T-helper 2 cell treated with Interferon-gamma antibody and Interleukin-4, amounts not matched to agents 100 ng/mL and 5 ng/mL, for 36 hours (primary cell): ENCODE measurements at regions not wholly inside any gene's neighbourhood (a gene's known extent, or its start where the extent isn't known, plus 50 kb on each side); places are given as distances from the start of the nearest gene placed in this dataset.

ENCODE experiments used
- intact Hi-C: fragments of 100-400 bp; cut with micrococcal nuclease; formaldehyde crosslinking; loops from one replicate; pipeline ENCODE4 v1.15.1; 2023

DNA sequence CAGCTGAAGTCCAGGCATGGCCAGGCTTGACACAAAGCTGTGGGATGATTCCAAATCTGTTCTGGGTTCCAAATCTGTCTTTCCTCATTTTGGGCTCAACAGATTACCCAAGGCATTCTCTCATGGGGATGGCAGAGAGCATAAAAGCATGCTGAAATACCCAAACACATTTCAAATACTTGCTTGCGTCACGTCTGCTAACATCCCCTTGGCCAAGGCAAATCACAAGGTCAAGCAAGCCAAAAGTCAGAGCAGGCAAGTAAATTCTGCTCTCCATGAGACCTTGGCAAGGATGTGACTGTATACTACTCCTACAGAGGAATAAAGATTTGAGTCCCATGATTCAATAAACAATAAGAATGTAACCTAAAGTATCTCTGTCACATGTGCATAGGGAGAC, 306.7 kb downstream of the EPB41L4A start:
- intact Hi-C loops: no loop called here

DNA sequence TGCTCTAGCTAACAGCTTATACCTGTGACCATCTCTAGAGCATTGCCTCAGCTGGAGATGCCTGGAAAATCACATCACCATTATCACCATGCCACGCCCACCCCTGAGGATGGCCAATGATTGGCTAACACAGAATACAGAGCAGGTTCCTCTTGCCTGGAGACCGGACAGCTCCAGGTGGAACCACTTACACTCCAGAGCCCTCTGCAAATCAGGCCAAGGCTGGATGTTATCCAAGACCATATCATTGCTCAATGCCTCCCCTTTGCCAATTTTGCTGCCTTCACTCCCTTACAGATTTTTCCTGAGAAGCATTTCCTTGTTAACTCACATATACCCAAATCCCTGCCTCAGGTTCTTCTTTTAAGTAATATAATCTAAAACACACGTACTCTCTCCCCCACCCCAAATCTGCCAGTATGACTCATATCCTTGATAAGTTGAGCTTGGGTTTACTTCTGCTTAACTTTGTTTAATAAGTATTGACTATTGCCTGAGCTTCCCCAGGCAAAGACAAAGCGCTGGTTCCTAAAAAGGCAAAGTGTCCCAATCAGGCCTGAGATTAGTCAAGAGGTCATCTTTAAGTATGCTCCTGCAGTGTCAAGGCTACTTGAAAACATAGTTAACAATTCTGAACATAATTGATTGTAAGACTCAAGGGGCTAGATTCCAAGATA, 309.6 kb downstream of the EPB41L4A start:
- intact Hi-C loops: no loop called here

DNA sequence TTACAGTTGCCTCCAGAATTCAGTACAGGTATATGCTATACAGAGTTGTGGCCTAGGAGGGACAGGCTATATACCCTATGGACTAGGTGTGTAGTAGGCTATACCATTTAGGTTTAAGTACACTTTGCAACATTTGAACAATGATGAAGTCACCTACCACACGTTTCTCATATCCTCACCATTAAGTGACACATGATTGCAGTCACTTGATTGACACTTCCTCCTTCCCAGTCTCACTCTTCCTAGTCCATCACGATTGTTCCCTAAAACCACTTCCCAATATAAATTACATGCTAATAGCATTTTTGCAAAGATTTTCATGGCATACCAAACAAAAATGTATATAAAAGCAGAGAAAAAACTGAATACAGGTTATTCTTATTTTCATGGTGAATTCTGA, 312.2 kb downstream of the EPB41L4A start:
- intact Hi-C loops: no loop called here

DNA sequence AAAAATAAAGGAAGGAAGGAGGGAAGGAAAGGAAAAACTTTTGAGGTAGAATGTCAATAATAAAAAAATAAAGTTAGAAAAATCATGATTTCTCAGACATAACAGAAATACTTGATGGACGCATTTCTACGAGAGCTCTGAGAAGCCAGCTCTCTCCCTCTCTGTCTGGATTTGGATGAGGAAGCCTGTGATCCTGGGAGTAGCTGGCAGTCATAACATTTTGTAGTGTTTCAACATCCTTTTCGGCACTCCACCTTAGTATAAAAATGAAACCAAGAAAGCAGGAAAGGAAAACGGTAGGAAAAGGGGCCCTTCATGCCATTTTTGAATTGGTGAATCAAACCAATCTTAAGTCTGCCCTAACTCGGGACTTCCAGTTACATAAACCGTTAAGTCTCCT, 321.3 kb downstream of the EPB41L4A start:
- intact Hi-C loops: no loop called here

DNA sequence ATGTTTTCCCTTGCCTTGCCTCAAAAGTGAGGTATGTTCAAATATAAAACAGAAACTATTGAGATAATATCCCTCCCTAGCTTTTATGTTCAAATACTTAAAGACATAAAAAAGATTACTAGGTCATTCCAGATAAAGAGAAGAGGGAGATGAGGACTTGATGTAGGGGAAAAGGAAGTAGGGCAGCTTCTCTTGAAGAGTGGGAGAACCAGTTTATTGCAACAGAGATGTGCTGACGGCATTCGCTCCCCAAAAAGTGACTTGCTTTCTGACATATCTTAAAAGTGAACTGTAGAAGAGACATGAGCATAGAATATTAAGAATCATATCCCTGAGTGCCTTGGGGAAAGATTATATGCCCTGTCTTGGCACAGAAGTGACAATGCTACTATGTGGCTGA, 330.2 kb upstream of the NREP start:
- intact Hi-C loops: loop anchor here (10.0 kb wide), 1 partner anchor 132 kb away; no protein-coding TSS in a partner anchor

DNA sequence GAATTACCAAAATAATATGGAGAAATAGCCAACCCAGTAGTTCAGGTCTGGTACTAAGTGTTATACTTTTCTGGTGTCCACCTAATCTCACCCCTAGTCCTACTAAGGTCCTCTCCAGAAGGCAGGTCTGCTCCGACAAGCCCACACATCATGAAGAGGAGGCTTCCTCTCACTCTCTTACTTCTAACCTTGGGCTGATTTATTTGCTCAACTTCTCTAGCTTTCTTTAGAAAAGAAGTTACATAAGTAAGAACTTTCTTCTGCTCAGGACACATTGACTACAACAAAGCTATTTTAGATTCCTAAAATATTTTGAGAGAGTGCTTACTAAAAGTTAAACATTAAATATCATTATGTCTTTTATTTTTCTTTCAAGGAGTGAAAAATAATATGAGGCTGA, 329.7 kb upstream of the NREP start:
- intact Hi-C loops: loop anchor here (10.0 kb wide), 1 partner anchor 132 kb away; no protein-coding TSS in a partner anchor

DNA sequence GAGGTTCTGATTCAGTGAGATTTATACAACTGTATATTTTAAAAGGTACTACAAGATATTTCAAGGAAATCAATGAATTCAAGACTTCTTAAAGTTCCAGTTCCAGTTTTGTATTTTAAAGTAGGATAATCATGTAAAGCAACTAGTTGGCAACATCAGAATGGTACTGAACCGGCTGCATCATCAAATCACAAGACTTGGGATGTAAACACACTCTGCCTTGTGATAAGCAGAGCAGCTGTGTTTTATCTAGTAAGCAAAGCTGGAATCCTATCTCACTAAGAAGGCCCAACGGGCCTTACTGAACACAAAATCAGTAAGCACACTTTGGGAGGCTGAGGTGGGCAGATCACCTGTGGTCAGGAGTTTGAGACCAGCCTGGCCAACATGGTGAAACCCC, 327.2 kb upstream of the NREP start:
- intact Hi-C loops: loop anchor here (10.0 kb wide), 1 partner anchor 129 kb away; no protein-coding TSS in a partner anchor

DNA sequence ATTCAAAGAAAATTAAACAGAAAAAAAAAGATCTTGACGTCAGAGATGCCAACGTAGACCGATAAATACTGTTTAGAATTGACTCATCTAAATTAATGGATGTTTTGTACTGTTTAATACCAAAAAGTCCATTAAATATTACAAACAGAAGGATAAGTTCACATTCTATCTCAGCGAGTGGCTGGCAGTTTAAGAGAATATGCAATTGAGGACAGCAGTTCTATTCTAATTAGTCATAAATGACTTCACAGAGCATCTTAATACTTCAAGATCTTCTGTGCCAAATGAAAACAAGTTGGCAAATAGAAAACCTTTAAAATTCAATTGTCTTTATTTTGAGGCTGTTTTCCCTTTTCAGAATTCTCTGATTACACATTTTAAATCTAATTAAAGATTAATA, 326.6 kb upstream of the NREP start:
- intact Hi-C loops: loop anchor here (10.0 kb wide), 1 partner anchor 129 kb away; no protein-coding TSS in a partner anchor

DNA sequence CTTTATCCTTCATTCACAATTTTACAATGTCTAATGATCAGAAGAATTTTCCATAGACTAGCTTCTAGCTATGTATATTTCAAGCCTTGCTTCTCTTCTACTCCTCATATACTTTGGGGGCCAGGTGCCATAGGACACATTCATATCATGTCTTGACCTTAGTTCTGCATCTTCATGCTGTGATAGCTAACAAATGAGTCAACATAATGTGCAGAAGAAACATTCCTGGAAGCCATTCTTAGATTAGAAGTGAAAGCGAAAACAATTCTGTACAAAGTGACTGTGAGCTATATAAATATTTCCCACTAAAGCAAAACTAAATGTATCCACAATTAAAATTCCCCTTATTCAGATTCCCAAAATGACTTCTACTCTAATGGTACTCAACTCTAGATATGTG, 320.2 kb upstream of the NREP start:
- intact Hi-C loops: no loop called here

DNA sequence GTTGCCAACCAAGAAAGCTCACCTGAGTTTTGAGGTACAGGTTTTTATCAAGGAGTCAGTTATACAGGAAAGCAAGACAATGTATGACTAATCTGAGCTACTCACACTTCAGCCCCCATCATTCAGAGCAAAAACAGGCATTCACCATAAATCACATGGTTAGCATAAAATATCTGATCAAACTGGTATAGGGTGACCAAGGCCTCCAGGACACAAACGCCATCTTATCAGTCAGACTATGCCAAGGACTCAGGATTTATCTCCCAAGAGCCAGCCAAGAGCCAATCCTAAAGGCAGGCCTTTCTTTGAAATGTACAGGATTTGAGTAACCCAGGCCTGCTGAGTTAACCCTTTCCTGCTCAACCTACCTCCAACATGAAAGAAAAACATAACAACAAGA, 313.0 kb upstream of the NREP start:
- intact Hi-C loops: no loop called here

DNA sequence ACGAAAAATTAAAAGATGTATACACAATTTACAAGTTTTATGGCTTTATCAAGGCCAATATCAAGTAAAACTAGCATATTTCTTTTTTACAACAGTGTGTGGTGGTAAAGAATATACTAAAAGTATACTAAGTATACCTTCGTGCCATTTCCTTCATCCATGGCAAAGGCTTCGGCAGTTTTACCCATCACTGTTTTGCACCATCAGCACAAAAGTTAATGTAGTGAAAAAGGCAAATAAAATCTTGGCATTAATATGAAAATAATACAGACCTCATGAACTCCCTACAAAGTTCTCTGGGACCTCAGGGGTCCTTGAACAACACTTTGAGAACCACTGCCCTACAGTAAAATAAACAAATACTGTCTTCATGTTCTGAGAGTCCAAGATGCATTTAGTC, 312.3 kb upstream of the NREP start:
- intact Hi-C loops: no loop called here

DNA sequence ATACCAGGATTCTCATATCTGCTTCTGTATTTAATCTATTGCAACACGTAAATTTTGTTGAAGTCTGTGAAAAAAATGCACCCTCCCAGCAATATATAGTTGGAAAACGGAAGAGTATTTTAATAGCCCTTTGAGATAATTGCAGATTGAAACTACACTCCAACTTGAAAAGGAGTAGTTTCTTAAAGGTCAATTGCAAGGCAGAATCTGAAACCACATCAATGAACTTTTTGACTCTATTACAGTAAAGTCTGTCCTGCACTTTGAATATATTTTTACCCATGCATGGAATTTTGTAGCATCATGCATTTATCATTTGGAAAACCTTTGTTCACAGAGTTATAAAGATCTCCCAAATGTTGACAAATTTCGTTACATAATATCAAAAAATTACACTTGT, 311.6 kb upstream of the NREP start:
- intact Hi-C loops: no loop called here

DNA sequence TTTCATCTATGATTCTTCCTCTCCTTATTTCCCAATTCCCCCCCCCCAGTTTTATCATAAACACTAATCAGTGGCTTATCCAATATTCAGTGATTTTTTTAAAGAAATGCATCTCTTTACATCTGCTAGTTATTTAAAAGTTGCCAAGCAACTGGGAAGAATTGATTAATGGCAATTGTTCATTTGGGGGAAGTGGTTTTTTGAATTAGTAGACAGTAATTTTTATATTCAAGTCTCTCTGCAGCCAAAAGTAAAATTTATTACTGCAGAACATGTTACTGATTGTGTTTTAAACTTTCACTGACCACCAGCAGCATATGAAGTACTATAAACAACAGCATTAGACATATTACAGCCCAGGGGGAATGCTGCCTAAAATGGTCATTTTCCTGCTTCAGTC, 308.8 kb upstream of the NREP start:
- intact Hi-C loops: no loop called here

DNA sequence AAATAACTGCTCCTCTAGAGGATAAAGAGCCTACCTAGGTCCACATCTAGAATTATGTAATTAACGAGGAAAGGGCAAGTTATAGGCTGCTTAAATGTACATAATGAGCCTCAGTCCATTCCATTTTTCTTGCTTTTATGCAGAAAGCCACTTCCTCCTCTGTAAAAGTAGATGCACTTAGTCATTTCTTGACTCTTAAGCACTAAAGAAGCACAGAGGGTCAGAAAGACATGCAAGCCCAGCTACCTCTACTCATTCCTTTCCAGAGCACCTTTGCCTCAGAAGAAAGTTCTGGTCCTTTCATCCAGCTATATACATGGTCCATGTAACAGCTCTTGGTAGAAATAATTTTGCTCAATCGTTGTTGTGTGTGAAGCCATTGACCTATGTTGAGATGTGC, 308.0 kb upstream of the NREP start:
- intact Hi-C loops: no loop called here

DNA sequence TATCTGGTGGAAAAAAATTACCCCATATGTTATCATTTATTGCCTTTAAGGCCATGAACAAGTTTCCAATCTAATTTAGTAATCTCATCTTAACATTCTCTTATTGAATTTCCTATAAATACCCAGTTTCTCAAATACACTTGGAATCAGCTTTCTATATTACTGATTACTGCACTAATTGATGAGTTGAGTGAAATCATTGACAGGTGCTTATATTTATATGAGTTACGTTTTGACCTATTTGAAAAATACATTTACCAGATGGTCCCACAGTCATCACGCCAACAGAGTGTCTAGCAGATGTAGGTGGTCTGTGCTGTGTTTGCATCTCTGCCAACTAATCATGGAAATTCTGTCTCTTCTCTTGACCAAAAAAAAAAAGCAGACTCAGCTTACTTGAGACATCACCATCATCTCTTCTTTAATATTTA, 307.3 kb upstream of the NREP start:
- intact Hi-C loops: no loop called here

DNA sequence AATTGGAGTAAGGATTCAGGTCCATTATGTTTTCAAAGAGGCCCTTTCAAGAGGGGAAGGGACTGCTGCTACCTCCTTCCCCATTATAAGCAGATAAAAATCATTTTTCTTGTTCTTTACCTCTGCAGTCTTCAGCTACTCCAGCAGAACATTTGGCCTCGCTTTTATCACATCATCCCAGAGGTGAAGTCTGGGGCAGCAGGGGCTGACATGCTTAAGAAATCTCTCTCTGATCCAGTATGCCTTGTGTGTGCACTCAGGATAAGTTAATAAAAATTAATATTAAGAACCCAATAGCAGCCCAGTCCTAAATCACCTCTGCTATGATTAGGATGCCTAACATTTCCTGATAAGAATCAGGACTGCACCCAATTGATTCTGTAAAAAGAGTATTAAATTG, 306.9 kb upstream of the NREP start:
- intact Hi-C loops: no loop called here

DNA sequence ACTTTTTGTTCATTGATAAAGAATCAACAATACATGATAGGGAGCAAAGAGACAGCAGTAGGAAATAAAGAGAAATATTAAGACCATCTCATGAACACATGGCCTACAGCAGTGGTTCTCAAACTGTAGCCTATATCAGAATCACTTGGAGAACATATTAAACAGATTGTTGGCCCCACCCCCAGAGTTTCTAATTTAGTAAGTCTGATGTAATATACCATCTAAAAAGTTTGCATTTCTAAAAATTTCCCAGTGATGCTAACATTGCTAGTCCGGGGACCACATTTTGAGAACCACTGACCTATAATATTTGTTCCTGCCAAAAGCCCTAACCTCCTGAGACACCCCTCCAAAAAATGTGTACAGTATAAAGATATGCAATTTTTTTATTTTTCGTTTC, 306.2 kb upstream of the NREP start:
- intact Hi-C loops: no loop called here

DNA sequence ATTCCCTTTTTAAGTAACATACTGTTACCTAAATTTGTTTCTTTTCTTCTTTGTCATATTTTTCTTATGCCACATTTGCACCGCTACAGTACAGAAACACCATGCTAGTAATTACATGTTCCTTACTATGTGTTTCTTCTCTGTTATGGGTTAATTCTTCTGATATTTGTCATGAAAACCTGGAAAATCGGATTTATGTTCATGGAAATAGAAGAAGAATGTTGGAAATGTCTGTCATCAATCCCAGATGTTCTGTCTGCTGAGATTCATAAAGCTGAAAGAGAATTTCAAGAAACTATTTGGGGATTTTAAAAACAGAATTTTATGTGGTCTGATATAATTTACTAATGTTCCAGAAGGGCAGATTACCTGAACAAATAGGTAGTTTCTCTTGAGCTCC, 305.2 kb upstream of the NREP start:
- intact Hi-C loops: no loop called here

DNA sequence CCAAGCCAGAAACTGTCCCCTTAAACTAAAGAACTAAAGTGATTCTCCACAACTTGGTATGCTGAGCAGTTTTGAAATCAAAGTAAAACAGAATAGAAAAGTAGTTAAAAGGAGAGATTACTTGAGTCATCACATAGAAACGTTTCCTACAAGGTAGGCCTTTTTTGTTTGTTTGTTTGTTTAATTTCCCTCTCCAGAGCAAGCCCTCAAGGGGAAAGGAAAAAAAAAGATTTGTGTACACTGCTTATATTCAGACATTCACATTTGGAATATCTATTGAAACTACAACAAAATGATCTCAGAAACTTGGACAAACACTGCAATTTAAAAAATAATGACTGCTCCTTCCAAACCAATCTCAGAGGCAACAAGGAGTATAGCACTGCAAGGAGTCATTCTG, 304.7 kb upstream of the NREP start:
- intact Hi-C loops: no loop called here

DNA sequence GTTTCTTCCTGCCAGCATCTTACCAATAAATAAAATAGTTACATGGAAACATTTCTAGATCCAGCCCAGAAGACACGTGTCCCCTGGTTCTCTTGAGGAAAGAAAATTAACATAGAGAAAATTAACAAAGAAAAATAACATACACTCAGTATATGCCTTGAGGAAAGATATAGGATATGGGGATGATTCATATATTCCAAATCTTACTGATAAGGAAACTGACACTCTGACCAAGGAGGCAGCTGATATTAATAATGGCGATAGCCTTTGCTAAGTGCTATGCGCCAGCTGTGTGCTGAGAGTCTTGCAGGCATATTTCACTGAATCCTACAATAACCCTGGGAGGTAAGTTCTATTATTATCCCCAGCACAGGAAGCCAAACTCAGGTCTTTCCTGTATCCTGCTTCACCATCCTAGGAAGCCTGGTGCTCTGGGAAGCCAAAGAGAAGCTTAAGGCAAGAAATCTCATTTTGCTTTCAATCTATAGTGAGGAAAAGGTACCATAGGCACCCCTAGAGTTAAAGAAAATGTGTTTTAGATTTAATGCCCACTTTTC, 302.7 kb upstream of the NREP start:
- intact Hi-C loops: no loop called here

DNA sequence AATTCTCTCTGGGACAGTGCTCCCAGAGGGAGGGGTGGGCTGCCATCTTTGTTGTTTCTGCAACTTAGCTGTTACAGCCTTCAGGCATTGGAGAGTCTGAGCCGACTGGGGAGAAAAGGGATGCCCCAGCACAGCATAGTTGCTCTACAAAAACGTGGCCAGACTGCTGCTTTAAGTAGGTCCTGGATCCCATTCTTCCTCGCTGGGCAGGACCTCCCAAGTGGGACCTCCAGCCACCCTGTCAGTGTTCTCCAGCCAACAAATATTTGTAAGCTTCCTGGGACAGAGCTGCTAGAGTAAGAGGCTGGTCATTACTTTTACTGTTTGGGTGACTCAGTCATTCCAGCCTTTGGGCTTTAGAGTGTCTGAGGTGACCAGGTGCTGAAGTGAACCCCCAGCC, 292.7 kb upstream of the NREP start:
- intact Hi-C loops: no loop called here

DNA sequence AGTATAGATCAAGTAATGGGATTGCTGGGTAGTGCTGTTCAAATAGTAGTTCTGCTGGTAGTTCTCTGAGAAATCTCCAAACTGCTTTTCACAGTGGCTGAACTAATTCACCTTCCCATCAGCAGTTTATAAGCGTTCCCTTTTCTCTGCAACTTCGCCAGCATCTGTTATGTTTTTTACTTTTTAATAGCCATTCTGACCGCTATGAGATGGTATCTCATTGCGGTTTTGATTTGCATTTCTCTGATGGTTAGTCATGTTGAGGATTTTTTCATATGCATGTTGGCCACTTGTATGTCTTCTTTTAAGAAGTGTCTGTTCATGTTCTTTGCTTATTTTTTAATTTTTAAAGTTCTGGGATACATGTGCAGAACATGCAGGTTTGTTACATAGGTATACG, 279.2 kb upstream of the NREP start:
- intact Hi-C loops: no loop called here

DNA sequence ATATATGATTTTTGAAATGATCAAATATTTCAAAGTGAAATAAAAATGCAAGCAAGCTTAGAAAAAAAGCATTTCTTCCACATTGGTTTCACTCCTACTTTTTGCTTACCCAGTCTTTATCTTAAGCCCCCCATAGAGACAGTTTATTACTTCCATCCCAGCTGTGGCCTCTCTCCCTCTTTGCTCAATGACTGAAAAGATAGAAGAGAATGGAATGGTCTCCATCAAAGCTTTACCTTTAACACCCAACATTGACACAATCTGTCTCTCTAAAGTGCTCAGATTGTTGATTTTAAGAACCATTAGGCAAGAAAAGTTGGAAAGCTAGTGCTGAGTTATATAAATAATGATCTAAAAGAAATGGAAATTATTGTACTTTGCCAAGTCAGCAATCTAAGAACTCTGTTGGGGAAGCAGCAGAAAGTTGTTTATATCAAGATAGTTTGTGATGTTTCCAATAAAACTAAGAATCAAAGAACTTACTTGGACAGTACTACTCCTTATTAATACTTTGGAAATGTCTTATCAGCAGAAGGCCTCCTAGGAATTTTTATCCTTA, 277.5 kb upstream of the NREP start:
- intact Hi-C loops: no loop called here
